HG02884 (cell line): ENCODE measurements at regions not wholly inside any gene's neighbourhood (a gene's known extent, or its start where the extent isn't known, plus 50 kb on each side); places are given as distances from the start of the nearest gene placed in this dataset.
A peak's percentile ranks its signal among the peaks of the same experiment; 100 is the strongest.
"Not testable (repeated sequence)": the region's sequence is repeated elsewhere in the genome, so short reads cannot be mapped to it uniquely, and the experiment has no call there.

Experiments used
- ATAC-seq: cut with Tn5 transposase; IDR thresholded peaks from one replicate; pipeline ENCODE4 v1.9.1; 2021; ENCODE audit warnings: mild to moderate bottlenecking, moderate library complexity; ENCODE audit not compliant: unreplicated experiment

GRCh38 chr6:126664271-126664670, 324.4 kb downstream of the CENPW start:
- ATAC-seq = no peak

GRCh38 chr6:126665551-126665950, 325.6 kb downstream of the CENPW start:
- ATAC-seq = no peak

DNA sequence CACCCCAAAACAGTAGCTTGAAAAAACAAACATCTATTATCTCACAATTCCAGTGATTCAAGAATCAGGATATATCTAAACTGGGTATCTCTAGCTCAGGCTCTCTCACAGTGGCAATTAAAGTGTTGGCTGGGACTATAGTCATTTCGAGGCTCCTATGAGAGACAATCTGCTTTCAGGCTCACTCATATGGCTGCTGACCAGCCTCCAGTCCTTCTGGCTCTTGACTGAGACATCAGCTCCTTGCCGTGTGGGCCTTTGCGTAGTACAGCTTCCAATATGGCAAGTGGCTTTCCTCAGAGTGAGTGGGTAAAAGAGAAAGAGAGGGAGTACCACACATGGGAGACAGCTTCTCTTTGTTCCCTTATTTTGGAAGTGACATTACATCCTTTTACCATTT, 327.2 kb downstream of the CENPW start:
- ATAC-seq = no peak

DNA sequence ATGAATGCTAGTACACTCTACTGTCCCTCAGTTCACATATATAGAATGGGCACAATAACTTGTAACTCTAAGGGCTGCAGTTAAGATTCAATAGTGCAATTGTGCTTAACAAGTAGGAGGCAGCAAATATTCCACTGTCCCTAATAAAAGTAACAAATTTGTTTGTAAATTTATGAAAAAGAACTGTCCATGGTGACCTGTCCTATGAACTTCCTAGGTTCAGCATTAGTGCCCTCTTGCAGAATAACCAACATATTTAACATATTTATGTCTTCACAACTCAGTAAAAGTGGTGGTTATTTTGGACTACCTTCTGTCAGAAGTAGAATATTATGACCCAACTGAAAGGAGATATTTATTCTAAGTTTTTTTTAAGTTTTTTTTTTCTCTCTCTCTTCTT, 327.8 kb downstream of the CENPW start:
- no peak for ATAC-seq

DNA sequence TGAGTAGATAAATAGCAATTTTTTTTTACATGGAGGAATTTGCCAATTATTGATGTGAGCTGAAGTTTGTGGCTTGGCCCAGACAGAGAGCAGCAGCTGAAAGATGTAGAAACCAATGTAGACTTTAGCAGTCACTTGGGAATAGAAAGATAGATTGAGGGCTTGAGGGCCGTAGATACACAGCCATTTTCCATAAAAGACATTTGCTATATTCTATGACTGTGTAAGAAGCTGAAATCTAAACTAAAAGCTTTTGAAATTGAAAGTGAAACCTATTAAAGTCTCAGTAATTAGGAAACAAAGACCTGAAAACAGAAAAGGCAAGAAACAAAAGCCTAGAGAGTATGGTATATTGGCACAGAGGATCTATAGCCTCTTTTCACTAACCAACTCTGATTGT, 332.7 kb downstream of the CENPW start:
- peak; percentile 92 for ATAC-seq

- ATAC-seq = not testable (repeated sequence)
These were observed 333.8 kb downstream of the CENPW start for GRCh38 chr6:126673749-126674148.

GRCh38 chr6:126682440-126682839, 342.5 kb downstream of the CENPW start:
- no peak for ATAC-seq

GRCh38 chr6:126685182-126685581, 345.3 kb downstream of the CENPW start:
- no peak for ATAC-seq

- no peak for ATAC-seq
These were observed 357.2 kb downstream of the CENPW start for GRCh38 chr6:126696921-126697693.

- ATAC-seq = no peak
These were observed 358.9 kb downstream of the CENPW start for GRCh38 chr6:126698732-126699240.

DNA sequence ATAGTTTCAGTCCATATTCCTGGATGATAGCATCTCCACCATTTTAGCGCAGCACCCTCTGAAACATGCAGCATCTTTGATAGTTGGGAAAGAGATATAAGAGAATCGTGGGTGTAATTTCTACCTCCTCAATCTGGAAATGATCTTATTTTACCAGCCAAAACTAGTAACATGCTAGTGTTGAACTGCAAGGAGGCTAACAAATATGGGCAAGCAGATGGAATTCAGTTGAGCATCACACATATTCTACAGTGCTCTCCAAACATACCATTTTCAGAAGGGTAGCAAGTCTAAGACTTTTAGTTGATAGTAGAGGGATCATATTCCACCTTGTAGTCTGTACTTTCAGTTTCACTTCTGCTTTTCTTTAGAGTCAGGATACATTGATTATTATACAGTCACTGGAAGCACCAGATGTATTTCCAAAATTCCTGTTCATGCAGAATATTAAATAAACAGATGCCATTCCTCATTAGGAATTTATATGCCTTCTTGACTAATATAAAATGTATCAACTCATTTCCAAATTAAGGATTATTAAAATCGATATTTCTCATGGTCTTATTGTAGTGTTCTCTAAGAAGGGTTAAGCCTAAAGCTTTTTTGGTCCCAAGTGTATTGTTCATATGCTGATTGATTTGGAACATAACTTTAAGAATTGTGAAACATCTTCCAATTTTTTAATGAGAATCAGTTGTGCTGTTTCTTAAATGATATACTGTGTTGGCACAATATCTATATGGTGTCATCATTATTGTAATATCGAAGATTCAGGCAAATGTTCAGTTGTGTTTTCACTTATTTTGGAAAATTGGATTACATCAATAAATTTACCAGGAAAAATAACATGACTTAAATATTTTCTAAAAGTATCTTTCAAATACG, 362.0 kb downstream of the CENPW start:
- no peak for ATAC-seq

- no peak for ATAC-seq
These were observed 376.1 kb downstream of the CENPW start for GRCh38 chr6:126716032-126716431.

- ATAC-seq = no peak
These were observed 377.1 kb downstream of the CENPW start for GRCh38 chr6:126716826-126717509.

- ATAC-seq = peak; percentile 93
These were observed 378.8 kb downstream of the CENPW start for GRCh38 chr6:126718600-126719327.

DNA sequence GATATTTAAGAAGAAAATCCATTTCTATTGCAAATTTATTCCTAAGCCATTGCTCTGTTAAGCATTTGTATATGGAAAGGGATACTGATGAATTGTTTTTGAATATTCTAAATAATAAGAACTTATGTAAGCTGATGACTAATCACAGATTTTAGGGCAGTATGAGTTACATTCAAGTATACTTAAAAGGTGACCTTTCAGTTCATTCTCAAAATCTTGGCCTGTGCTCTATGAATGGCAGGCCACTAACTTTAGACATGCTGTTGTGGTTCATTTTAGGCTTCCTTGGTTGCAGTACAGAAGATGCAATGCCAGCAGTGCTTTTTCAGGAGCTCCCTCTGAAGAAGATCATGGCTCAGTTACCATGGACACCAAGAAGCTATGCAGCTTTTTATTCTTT, 380.4 kb downstream of the CENPW start:
- ATAC-seq = no peak

- ATAC-seq = no peak
These were observed 381.8 kb downstream of the CENPW start for GRCh38 chr6:126721581-126722160.

GRCh38 chr6:126722411-126722810, 382.5 kb downstream of the CENPW start:
- no peak for ATAC-seq

- no peak for ATAC-seq
These were observed 383.7 kb downstream of the CENPW start for GRCh38 chr6:126723541-126724170.

DNA sequence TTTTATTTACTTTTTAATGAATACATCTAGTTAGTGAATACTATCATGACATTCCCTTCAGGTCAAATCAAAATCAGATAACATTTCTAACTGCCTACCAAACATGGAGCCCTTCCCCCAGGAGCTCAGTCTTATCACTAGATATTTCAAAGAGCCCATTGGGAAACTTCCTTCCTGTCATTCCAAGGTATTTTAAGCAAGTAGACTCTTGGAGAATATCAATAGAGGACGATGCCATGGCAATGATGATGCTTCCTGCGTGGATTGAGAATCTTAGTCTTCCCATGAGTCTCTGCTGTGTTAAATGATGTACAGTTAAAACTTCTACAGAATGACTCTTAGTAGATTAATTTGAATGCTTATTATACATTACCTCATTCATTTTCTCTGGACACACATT, 384.9 kb downstream of the CENPW start:
- ATAC-seq = no peak

GRCh38 chr6:126726454-126726853, 386.5 kb downstream of the CENPW start:
- ATAC-seq = not testable (repeated sequence)
